GM12892 (cell line): ENCODE measurements at regions not wholly inside any gene's neighbourhood (a gene's known extent, or its start where the extent isn't known, plus 50 kb on each side); places are given as distances from the start of the nearest gene placed in this dataset.

Experiments
- POLR2A ChIP-seq: IDR thresholded peaks from 2 replicates; pipeline ENCODE4 v1.6.1; 2011; ENCODE audit warnings: low read depth, low read length, control low read depth
- POLR2AphosphoS5 ChIP-seq: IDR thresholded peaks from 2 replicates; pipeline ENCODE4 v1.6.1; 2011; ENCODE audit warnings: low read depth, low read length, control low read depth
- TAF1 ChIP-seq: IDR thresholded peaks from 2 replicates; pipeline ENCODE4 v1.6.1; 2011; ENCODE audit warnings: low read depth, mild to moderate bottlenecking, control low read depth, low read length, borderline replicate concordance

DNA sequence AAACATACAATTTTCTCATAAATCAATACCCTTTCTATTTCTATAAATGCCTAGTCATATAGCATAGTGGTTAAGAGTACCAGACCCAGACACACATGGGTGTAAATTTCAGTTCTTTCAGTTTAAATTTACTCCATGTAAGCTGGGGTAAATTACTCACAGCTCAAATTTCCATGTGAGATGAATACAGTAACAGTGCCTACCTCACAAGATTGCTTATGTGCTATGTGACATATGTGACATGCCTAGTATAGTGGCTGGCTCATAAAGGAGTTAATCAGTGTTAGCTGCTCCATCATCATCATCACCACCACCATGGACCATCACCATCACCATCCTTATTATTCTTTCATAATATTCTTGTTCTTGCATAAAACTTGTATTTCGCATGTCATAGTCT is 61.6 kb upstream of the CD302 start:
- TF ChIP-seq POLR2A (no peak; the same call in 1 of the 2 replicates), POLR2AphosphoS5 (no peak), TAF1 (no peak)
